Prostate gland (tissue), 2 donors: ENCODE measurements at regions not wholly inside any gene's neighbourhood (a gene's known extent, or its start where the extent isn't known, plus 50 kb on each side); places are given as distances from the start of the nearest gene placed in this dataset.

Experiments used
- CTCF ChIP-seq, 4 experiments: fragments of 200-600 bp in 2 of 4; fragments of 450-650 bp in 2 of 4; sonication (generic) in 2 of 4; IDR thresholded peaks; 1 replicate in 3 of 4; 2 replicates in 1 of 4; pipeline ENCODE4 v1.5.1; 2016 to 2019; ENCODE audit warnings: antibody characterized with exemption in 4 of 4, mild to moderate bottlenecking in 2 of 4, moderate library complexity in 2 of 4
- POLR2A ChIP-seq: fragments of 450-650 bp; IDR thresholded peaks from one replicate; pipeline ENCODE4 v1.6.1; 2016; ENCODE audit warnings: antibody characterized with exemption, mild to moderate bottlenecking
- POLR2AphosphoS5 ChIP-seq: sonication (generic); formaldehyde crosslinking; IDR thresholded peaks from one replicate; pipeline ENCODE4 v1.6.1; 2017; ENCODE audit warnings: antibody characterized with exemption

GRCh38 chr14:30468354-30468753 is 90.6 kb upstream of the G2E3 start:
- TF ChIP-seq CTCF (IDR thresholded peaks at IDR 0.05) (no peak), POLR2AphosphoS5 (no peak), POLR2A (no peak)
